AG04449 (cell line): ENCODE measurements at regions not wholly inside any gene's neighbourhood (a gene's known extent, or its start where the extent isn't known, plus 50 kb on each side); places are given as distances from the start of the nearest gene placed in this dataset.

ENCODE experiments used
- CTCF ChIA-PET: fragments of 350-600 bp; formaldehyde crosslinking; extraction: SDS; loops from one replicate; lab custom pipeline; 2021; ENCODE audit warnings: antibody characterized with exemption; lab: Yijun Ruan, JAX
- POLR2A ChIA-PET: fragments of 400-600, 350-600 bp; formaldehyde crosslinking; extraction: SDS; loops from one replicate; lab custom pipeline; 2020; ENCODE audit warnings: antibody characterized with exemption, inconsistent platforms; lab: Yijun Ruan, JAX
- DNase-seq: peaks from one replicate; pipeline ENCODE4 v3.0.0-alpha.2; 2010; ENCODE audit warnings: low read depth, low spot score
- H3K4me3 ChIP-seq: 2 replicates; pipeline ENCODE4 v1.5.1; 2011; ENCODE audit warnings: low read depth, mild to moderate bottlenecking, control low read depth, low read length
- CTCF ChIP-seq: IDR thresholded peaks from one replicate; pipeline ENCODE4 v1.5.1; 2011; ENCODE audit warnings: mild to moderate bottlenecking, moderate library complexity, low read length, control low read depth, inconsistent platforms; ENCODE audit not compliant: insufficient read depth; ENCODE audit errors: missing control alignments

GRCh38 chr4:38326499-38326898, 337.5 kb upstream of the KLF3 start:
- no peak for DNase-seq
- CTCF ChIA-PET, result interaction anchor here (1.0 to 6.1 kb wide), 3 partner anchors 7 to 12 kb away, joined by 3 to 40 read pairs (median 10); no protein-coding TSS in a partner anchor

GRCh38 chr4:38327174-38327573, 336.8 kb upstream of the KLF3 start:
- DNase-seq, result no peak
- no peak for TF ChIP-seq CTCF
- H3K4me3 ChIP-seq, result no peak overlapping the region
- CTCF ChIA-PET, result interaction anchor here (6.1 kb wide), 1 partner anchor 8 kb away, joined by 40 read pairs; no protein-coding TSS in a partner anchor
- POLR2A ChIA-PET, result no interaction called here

More at GRCh38 chr4:38326499-38326898, 337.5 kb upstream of the KLF3 start:
- no peak for TF ChIP-seq CTCF
- POLR2A ChIA-PET, result no interaction called here
- H3K4me3 ChIP-seq, result no peak overlapping the region

GRCh38 chr4:38328989-38329729, 334.8 kb upstream of the KLF3 start:
- no peak for TF ChIP-seq CTCF
- H3K4me3 ChIP-seq, result no peak overlapping the region
- CTCF ChIA-PET, result interaction anchor here (6.1 kb wide), 1 partner anchor 10 kb away, joined by 40 read pairs; no protein-coding TSS in a partner anchor
- POLR2A ChIA-PET, result no interaction called here
- DNase-seq, result no peak

- no peak for DNase-seq
- CTCF ChIA-PET, result interaction anchor here (1.3 to 6.1 kb wide), 2 partner anchors 11 to 345 kb away, joined by 5 to 40 read pairs; no protein-coding TSS in a partner anchor
- no peak overlapping the region for H3K4me3 ChIP-seq
- TF ChIP-seq CTCF, result no peak
- POLR2A ChIA-PET, result no interaction called here
These were observed 333.7 kb upstream of the KLF3 start for GRCh38 chr4:38330321-38330720.

- no peak overlapping the region for H3K4me3 ChIP-seq
- ChIA-PET CTCF (interaction anchor here (1.3 to 6.1 kb wide), 2 partner anchors 11 to 344 kb away, joined by 5 to 40 read pairs; no protein-coding TSS in a partner anchor), POLR2A (no interaction called here)
- TF ChIP-seq CTCF, result no peak
- DNase-seq, result no peak
These were observed 333.1 kb upstream of the KLF3 start for GRCh38 chr4:38330936-38331335.

GRCh38 chr4:38332699-38333098, 331.3 kb upstream of the KLF3 start:
- CTCF ChIA-PET, result interaction anchor here (6.1 kb wide), 1 partner anchor 13 kb away, joined by 40 read pairs; no protein-coding TSS in a partner anchor
- DNase-seq, result no peak
- POLR2A ChIA-PET, result no interaction called here
- no peak for TF ChIP-seq CTCF
- H3K4me3 ChIP-seq, result no peak overlapping the region
